ENCODE measurements at regions not wholly inside any gene's neighbourhood (a gene's known extent, or its start where the extent isn't known, plus 50 kb on each side); places are given as distances from the start of the nearest gene placed in this dataset.
A peak's percentile ranks its signal among the peaks of the same experiment; 100 is the strongest.

GRCh38 chr7:28290496-28290895 is 109.9 kb upstream of the JAZF1 start:
- DNase-seq (ENCODE audit: low read depth) = no peak
- TF ChIP-seq CTCF (IDR thresholded peaks at IDR 0.05; ENCODE audit: control insufficient read depth, extremely low read depth, insufficient read depth) = no peak

GRCh38 chr7:28291559-28291958 is 111.0 kb upstream of the JAZF1 start:
- TF ChIP-seq CTCF (IDR thresholded peaks at IDR 0.05; ENCODE audit: control insufficient read depth, extremely low read depth, insufficient read depth) = no peak
- no peak overlapping the region for H3K4me3 ChIP-seq (ENCODE audit: low read depth, low read length)
- no peak for DNase-seq (ENCODE audit: low read depth)

More at GRCh38 chr7:28290496-28290895, 109.9 kb upstream of the JAZF1 start:
- H3K4me3 ChIP-seq (ENCODE audit: low read depth, low read length) = no peak overlapping the region

- DNase-seq (ENCODE audit: low read depth) = no peak
- no peak overlapping the region for H3K4me3 ChIP-seq (ENCODE audit: low read depth, low read length)
- no peak for TF ChIP-seq CTCF (IDR thresholded peaks at IDR 0.05; ENCODE audit: control insufficient read depth, extremely low read depth, insufficient read depth)
Measured at GRCh38 chr7:28292834-28293526, 112.4 kb upstream of the JAZF1 start.

GRCh38 chr7:28293527-28293835 is 112.9 kb upstream of the JAZF1 start:
- no peak for TF ChIP-seq CTCF (IDR thresholded peaks at IDR 0.05; ENCODE audit: control insufficient read depth, extremely low read depth, insufficient read depth)
- H3K4me3 ChIP-seq (ENCODE audit: low read depth, low read length) = no peak overlapping the region

GRCh38 chr7:28296571-28297483 is 115.5 kb upstream of the CREB5 start:
- TF ChIP-seq CTCF (IDR thresholded peaks at IDR 0.05; ENCODE audit: control insufficient read depth, extremely low read depth, insufficient read depth) = peak; percentile 54
- DNase-seq (ENCODE audit: low read depth) = no peak
- H3K4me3 ChIP-seq (ENCODE audit: low read depth, low read length) = no peak overlapping the region

More at GRCh38 chr7:28293527-28293835, 112.9 kb upstream of the JAZF1 start:
- DNase-seq (ENCODE audit: low read depth) = no peak

- no peak for DNase-seq (ENCODE audit: low read depth)
- no peak overlapping the region for H3K4me3 ChIP-seq (ENCODE audit: low read depth, low read length)
- TF ChIP-seq CTCF (IDR thresholded peaks at IDR 0.05; ENCODE audit: control insufficient read depth, extremely low read depth, insufficient read depth) = no peak
Measured at GRCh38 chr7:28297801-28298459, 114.4 kb upstream of the CREB5 start.

All from LNCaP clone FGC (cell line).